Trophoblast cell (in vitro differentiated cells and primary cell): ENCODE measurements at regions not wholly inside any gene's neighbourhood (a gene's known extent, or its start where the extent isn't known, plus 50 kb on each side); places are given as distances from the start of the nearest gene placed in this dataset.

Experiments used
- DNase-seq, 2 donors: peaks; one replicate each; pipeline ENCODE4 v3.0.0-alpha.2; 2016
- H2AFZ ChIP-seq: 2 replicates; pipeline ENCODE4 v1.6.1; 2013; ENCODE audit warnings: low read length, moderate library complexity, mild to moderate bottlenecking; ENCODE audit not compliant: insufficient read depth, poor library complexity
- H2AK5ac ChIP-seq: 2 replicates; pipeline ENCODE4 v1.6.1; 2013; ENCODE audit warnings: mild to moderate bottlenecking, low read length
- H2BK120ac ChIP-seq: 2 replicates; pipeline ENCODE4 v1.6.1; 2013; ENCODE audit warnings: low read length, mild to moderate bottlenecking, moderate library complexity; ENCODE audit not compliant: insufficient read depth, poor library complexity
- H2BK12ac ChIP-seq: 2 replicates; pipeline ENCODE4 v1.6.1; 2013; ENCODE audit warnings: mild to moderate bottlenecking, low read length, moderate library complexity
- H2BK5ac ChIP-seq: 2 replicates; pipeline ENCODE4 v1.6.1; 2013; ENCODE audit warnings: low read length, low read depth, moderate library complexity, mild to moderate bottlenecking; ENCODE audit not compliant: poor library complexity
- H3K14ac ChIP-seq: 2 replicates; pipeline ENCODE4 v1.6.1; 2013; ENCODE audit warnings: mild to moderate bottlenecking, low read length
- H3K18ac ChIP-seq: 2 replicates; pipeline ENCODE4 v1.6.1; 2013; ENCODE audit warnings: mild to moderate bottlenecking, low read length
- H3K23ac ChIP-seq: 2 replicates; pipeline ENCODE4 v1.6.1; 2013; ENCODE audit warnings: low read length
- H3K27ac ChIP-seq: 2 replicates; pipeline ENCODE4 v1.5.1; 2013; ENCODE audit warnings: low read depth, mild to moderate bottlenecking, inconsistent platforms, low read length, moderate library complexity
- H3K27me3 ChIP-seq: 2 replicates; pipeline ENCODE4 v1.6.1; 2013; ENCODE audit warnings: inconsistent platforms, mild to moderate bottlenecking, low read length, moderate library complexity; ENCODE audit not compliant: insufficient read depth
- H3K36me3 ChIP-seq, 2 experiments: 1 replicate in 1 of 2; 2 replicates in 1 of 2; pipeline ENCODE4 v1.6.1; 2013; ENCODE audit warnings: low read length in 2 of 2, mild to moderate bottlenecking in 2 of 2, moderate library complexity in 1 of 2; ENCODE audit not compliant: insufficient read depth in 2 of 2, control insufficient read depth in 1 of 2
- H3K4ac ChIP-seq: 2 replicates; pipeline ENCODE4 v1.6.1; 2013; ENCODE audit warnings: low read depth, mild to moderate bottlenecking, low read length, moderate library complexity
- H3K4me1 ChIP-seq, 2 experiments: 1 replicate in 1 of 2; 2 replicates in 1 of 2; pipeline ENCODE4 v1.6.1; 2013; ENCODE audit warnings: low read length in 2 of 2, mild to moderate bottlenecking in 2 of 2, moderate library complexity in 1 of 2; ENCODE audit not compliant: insufficient read depth in 2 of 2, control insufficient read depth in 1 of 2
- H3K4me2 ChIP-seq: 2 replicates; pipeline ENCODE4 v1.6.1; 2013; ENCODE audit warnings: inconsistent platforms, mild to moderate bottlenecking, low read length, moderate library complexity
- H3K4me3 ChIP-seq: 2 replicates; pipeline ENCODE4 v1.5.1; 2013; ENCODE audit warnings: mild to moderate bottlenecking, low read depth, low read length, inconsistent platforms
- H3K79me1 ChIP-seq: one replicate; pipeline ENCODE4 v1.6.1; 2013; ENCODE audit warnings: low read length
- H3K79me2 ChIP-seq: 2 replicates; pipeline ENCODE4 v1.6.1; 2013; ENCODE audit warnings: low read length, mild to moderate bottlenecking; ENCODE audit not compliant: control insufficient read depth, insufficient read depth, poor library complexity
- H3K9ac ChIP-seq: 2 replicates; pipeline ENCODE4 v1.6.1; 2013; ENCODE audit warnings: mild to moderate bottlenecking, low read length
- H3K9me3 ChIP-seq: 2 replicates; pipeline ENCODE4 v1.6.1; 2013; ENCODE audit warnings: low read depth, mild to moderate bottlenecking, control low read depth, inconsistent platforms, low read length; ENCODE audit not compliant: insufficient read depth
- H4K12ac ChIP-seq: 2 replicates; pipeline ENCODE4 v1.6.1; 2013; ENCODE audit warnings: low read depth, mild to moderate bottlenecking, low read length, moderate library complexity
- H4K8ac ChIP-seq: 2 replicates; pipeline ENCODE4 v1.6.1; 2013; ENCODE audit warnings: low read depth, mild to moderate bottlenecking, low read length, moderate library complexity
- H4K91ac ChIP-seq: one replicate; pipeline ENCODE4 v1.6.1; 2013; ENCODE audit warnings: low read depth, mild to moderate bottlenecking, low read length, moderate library complexity
- WGBS: extraction: QIAGEN DNeasy Blood & Tissue Kit; methylation state at CpG from one replicate; pipeline ENCODE4 v1.1.7; 2013; ENCODE audit warnings: missing lambda C conversion rate; ENCODE audit not compliant: insufficient read length, insufficient coverage; ENCODE audit errors: extremely low coverage; 5-methylcytosine and 5-hydroxymethylcytosine counted together

DNA sequence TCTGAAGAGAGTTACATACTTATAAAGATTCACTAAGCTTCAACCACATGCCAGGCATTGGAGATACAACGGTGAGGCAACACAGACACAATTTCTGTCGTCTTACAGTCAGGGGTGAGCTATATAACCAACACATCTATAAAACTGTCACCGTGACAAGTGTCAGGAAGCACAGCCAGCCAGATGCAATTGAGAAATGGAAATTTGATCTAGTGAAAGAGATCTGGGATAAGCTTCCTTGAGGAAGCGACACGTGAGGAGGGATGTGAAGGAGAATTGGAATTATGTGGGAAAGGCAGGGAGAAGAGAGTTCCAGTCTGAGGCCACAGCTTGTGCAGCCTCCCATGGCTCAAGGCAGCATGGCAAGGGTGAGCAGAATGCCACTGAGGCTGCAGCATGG is 50.9 kb upstream of the ZNF354B start:
- Histone ChIP-seq H3K4me3 (no peak overlapping the region), H3K4me1 (no peaks in the 10 kb centered on the region), H3K18ac (no peak overlapping the region), H3K4me2 (no peak overlapping the region), H3K36me3 (no peaks in the 10 kb centered on the region), H2BK120ac (no peak overlapping the region), H3K4ac (no peak overlapping the region), H3K23ac (no peak overlapping the region), H2AFZ (no peak overlapping the region), H2BK12ac (no peak overlapping the region), H4K8ac (no peak overlapping the region), H3K79me2 (no peaks in the 10 kb centered on the region), H3K9me3 (peaks cover 4% of the 10 kb centered on the region), H3K9ac (no peak overlapping the region), H4K12ac (no peak overlapping the region), H3K27ac (no peak overlapping the region), H3K79me1 (no peaks in the 10 kb centered on the region), H4K91ac (no peak overlapping the region), H2BK5ac (no peak overlapping the region), H3K14ac (no peak overlapping the region), H3K27me3 (no peaks in the 10 kb centered on the region), H2AK5ac (no peak overlapping the region)
- DNase-seq = no peak
- WGBS = no CpG with 5 or more reads among the region's 5 CpGs

DNA sequence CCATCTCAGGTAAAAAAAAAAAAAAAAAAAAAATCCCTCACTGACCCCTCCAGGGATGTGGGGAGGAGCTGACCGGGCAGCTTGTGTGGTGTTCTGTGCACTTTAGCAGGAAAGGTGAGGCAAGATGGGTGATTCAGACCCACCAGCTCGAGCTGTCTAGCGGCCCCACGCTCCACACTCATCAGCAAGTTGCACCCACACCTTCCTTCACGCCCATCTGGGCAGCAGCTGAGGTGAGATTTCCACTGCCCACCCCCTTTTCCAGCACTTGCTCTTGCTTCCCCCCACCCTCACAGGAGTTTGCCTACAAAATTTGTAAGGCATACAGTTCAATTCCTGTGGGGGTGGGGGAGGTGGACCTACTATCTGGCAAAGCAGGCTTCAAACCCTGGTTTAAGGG is 58.7 kb upstream of the ZNF354B start:
- no peak for DNase-seq
- H3K18ac ChIP-seq = no peak overlapping the region
- H2BK12ac ChIP-seq = no peak overlapping the region
- no peak overlapping the region for H4K12ac ChIP-seq
- no peaks in the 10 kb centered on the region for H3K79me1 ChIP-seq
- no peak overlapping the region for H3K9ac ChIP-seq
- H2AK5ac ChIP-seq = no peak overlapping the region
- H3K23ac ChIP-seq = no peak overlapping the region
- no peak overlapping the region for H3K14ac ChIP-seq
- WGBS = no CpG with 5 or more reads among the region's 5 CpGs
- peaks cover 24% of the 10 kb centered on the region for H3K9me3 ChIP-seq
- H2BK5ac ChIP-seq = no peak overlapping the region
- no peaks in the 10 kb centered on the region for H3K79me2 ChIP-seq
- no peaks in the 10 kb centered on the region for H3K27me3 ChIP-seq
- no peak overlapping the region for H3K27ac ChIP-seq
- H2BK120ac ChIP-seq = no peak overlapping the region
- no peaks in the 10 kb centered on the region for H3K4me1 ChIP-seq
- H4K91ac ChIP-seq = no peak overlapping the region
- H4K8ac ChIP-seq = no peak overlapping the region
- no peak overlapping the region for H2AFZ ChIP-seq
- H3K36me3 ChIP-seq = no peaks in the 10 kb centered on the region
- H3K4me3 ChIP-seq = no peak overlapping the region
- no peak overlapping the region for H3K4me2 ChIP-seq
- no peak overlapping the region for H3K4ac ChIP-seq

DNA sequence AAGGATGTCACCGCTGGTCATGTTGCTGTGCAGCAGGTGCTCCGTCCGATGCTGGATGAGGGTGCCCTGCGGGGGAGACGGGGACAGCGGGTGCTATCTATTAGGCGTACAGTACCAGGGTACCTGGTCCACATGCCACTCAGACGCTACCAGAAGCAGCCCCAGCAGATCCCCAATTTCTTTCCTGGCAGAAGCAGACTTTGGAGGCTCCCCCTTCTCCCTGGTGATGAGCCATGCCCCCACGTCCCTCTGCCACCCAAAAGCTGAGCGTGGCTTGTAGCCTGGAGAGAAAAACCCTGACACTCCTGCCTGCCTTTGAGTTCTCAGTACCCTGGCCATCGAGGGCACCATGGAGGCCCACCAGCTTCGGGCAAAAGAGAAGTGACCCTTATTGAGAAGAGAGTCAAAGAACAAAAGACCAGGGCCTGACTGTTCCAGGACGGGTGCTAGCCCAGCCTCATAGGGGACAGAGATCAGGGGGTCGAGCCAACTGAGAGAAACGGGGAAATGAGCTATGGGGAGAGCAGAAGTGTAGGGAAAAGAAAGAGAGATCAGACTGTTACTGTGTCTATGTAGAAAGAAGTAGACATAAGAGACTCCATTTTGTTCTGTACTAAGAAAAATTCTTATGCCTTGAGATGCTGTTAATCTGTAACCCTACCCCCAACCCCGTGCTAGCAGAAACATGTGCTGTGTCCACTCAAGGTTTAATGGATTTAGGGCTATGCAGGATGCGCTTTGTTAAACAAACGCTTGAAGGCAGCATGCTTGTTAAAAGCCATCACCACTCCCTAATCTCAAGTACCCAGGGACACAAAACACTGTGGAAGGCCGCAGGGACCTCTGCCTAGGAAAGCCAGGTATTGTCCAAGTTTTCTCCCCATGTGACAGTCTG is 62.0 kb upstream of the ZNF354B start:
- Histone ChIP-seq H3K14ac (no peak overlapping the region), H3K9ac (no peak overlapping the region), H3K9me3 (peaks cover 45% of the 10 kb centered on the region), H3K79me1 (no peaks in the 10 kb centered on the region), H3K23ac (no peak overlapping the region), H2AK5ac (no peak overlapping the region), H3K27me3 (no peaks in the 10 kb centered on the region), H2BK120ac (no peak overlapping the region), H3K4me3 (no peak overlapping the region), H4K91ac (no peak overlapping the region), H2BK12ac (no peak overlapping the region), H4K12ac (no peak overlapping the region), H3K36me3 (no peaks in the 10 kb centered on the region), H2BK5ac (no peak overlapping the region), H3K4me2 (no peak overlapping the region), H3K4ac (no peak overlapping the region), H3K79me2 (no peaks in the 10 kb centered on the region), H4K8ac (no peak overlapping the region), H2AFZ (no peak overlapping the region), H3K18ac (no peak overlapping the region), H3K27ac (no peak overlapping the region), H3K4me1 (no peaks in the 10 kb centered on the region)
- no CpG with 5 or more reads among the region's 19 CpGs for WGBS
- DNase-seq = no peak

DNA sequence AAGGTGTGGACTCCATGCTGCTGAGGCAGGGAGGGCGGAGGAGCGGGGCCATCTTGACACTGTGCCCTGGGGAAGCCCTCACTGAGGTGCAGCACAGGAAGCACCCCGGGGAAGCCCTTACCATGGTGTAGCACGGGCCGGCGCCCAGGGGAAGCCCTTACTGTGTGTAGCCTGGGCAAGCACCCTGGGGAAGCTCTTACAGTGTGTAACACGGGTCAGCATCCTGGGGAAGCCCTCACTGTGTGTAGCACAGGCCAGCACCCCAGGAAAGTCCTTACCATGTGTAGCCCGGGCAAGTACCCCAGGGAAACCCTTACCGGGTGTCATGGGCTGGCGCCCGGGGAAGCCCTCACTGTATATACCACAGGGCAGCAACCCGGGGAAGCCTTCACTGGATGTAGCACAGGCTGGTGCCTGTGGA is 62.6 kb upstream of the ZNF354B start:
- no peak overlapping the region for H3K9ac ChIP-seq
- H4K12ac ChIP-seq = no peak overlapping the region
- H3K4me2 ChIP-seq = no peak overlapping the region
- no peaks in the 10 kb centered on the region for H3K27me3 ChIP-seq
- no peak overlapping the region for H2AFZ ChIP-seq
- H3K4ac ChIP-seq = no peak overlapping the region
- no peaks in the 10 kb centered on the region for H3K79me2 ChIP-seq
- no peak overlapping the region for H2BK12ac ChIP-seq
- no peak overlapping the region for H2AK5ac ChIP-seq
- no peaks in the 10 kb centered on the region for H3K79me1 ChIP-seq
- no peak overlapping the region for H3K27ac ChIP-seq
- peaks cover 48% of the 10 kb centered on the region for H3K9me3 ChIP-seq
- DNase-seq = no peak
- no peak overlapping the region for H3K14ac ChIP-seq
- no peak overlapping the region for H2BK5ac ChIP-seq
- no peaks in the 10 kb centered on the region for H3K36me3 ChIP-seq
- WGBS = no CpG with 5 or more reads among the region's 12 CpGs
- H4K8ac ChIP-seq = no peak overlapping the region
- no peaks in the 10 kb centered on the region for H3K4me1 ChIP-seq
- no peak overlapping the region for H4K91ac ChIP-seq
- no peak overlapping the region for H2BK120ac ChIP-seq
- H3K18ac ChIP-seq = no peak overlapping the region
- H3K23ac ChIP-seq = no peak overlapping the region
- no peak overlapping the region for H3K4me3 ChIP-seq
